NCI-H1694 (cell line): ENCODE measurements at regions not wholly inside any gene's neighbourhood (a gene's known extent, or its start where the extent isn't known, plus 50 kb on each side); places are given as distances from the start of the nearest gene placed in this dataset.
"Not testable (repeated sequence)": the region's sequence is repeated elsewhere in the genome, so short reads cannot be mapped to it uniquely, and the experiment has no call there.

Experiments used
- DNase-seq: peaks from one replicate; lab custom pipeline; 2025; lab: John Stamatoyannopoulos, UW

- no peak for DNase-seq
Measured at GRCh38 chr6:93183531-93183972, 235.8 kb downstream of the EPHA7 start.

GRCh38 chr6:93182938-93183479, 236.3 kb downstream of the EPHA7 start:
- no peak for DNase-seq

- DNase-seq, result no peak
Measured at GRCh38 chr6:93177918-93178317, 241.4 kb downstream of the EPHA7 start.

GRCh38 chr6:93177438-93177837, 241.9 kb downstream of the EPHA7 start:
- no peak for DNase-seq

- no peak for DNase-seq
Measured at GRCh38 chr6:93176070-93176469, 243.3 kb downstream of the EPHA7 start.

GRCh38 chr6:93173573-93173972, 245.8 kb downstream of the EPHA7 start:
- DNase-seq, result not testable (repeated sequence)

- no peak for DNase-seq
Measured at GRCh38 chr6:93165850-93166430, 253.4 kb downstream of the EPHA7 start.

GRCh38 chr6:93164781-93165180, 254.6 kb downstream of the EPHA7 start:
- no peak for DNase-seq

- no peak for DNase-seq
Measured at GRCh38 chr6:93163146-93163545, 256.2 kb downstream of the EPHA7 start.

- no peak for DNase-seq
Measured at GRCh38 chr6:93139408-93140081, 279.8 kb downstream of the EPHA7 start.

- no peak for DNase-seq
Measured at GRCh38 chr6:93136111-93136510, 283.2 kb downstream of the EPHA7 start.

GRCh38 chr6:93124006-93124632, 295.2 kb downstream of the EPHA7 start:
- DNase-seq, result no peak

- DNase-seq, result no peak
Measured at GRCh38 chr6:93123585-93123984, 295.8 kb downstream of the EPHA7 start.

- DNase-seq, result no peak
Measured at GRCh38 chr6:93120154-93120742, 299.1 kb downstream of the EPHA7 start.

GRCh38 chr6:93105907-93106306, 313.5 kb downstream of the EPHA7 start:
- no peak for DNase-seq

GRCh38 chr6:93105017-93105416, 314.3 kb downstream of the EPHA7 start:
- DNase-seq, result no peak

- DNase-seq, result no peak
Measured at GRCh38 chr6:93104195-93104817, 315.1 kb downstream of the EPHA7 start.

- no peak for DNase-seq
Measured at GRCh38 chr6:93088621-93089501, 330.5 kb downstream of the EPHA7 start.

GRCh38 chr6:93087606-93088005, 331.8 kb downstream of the EPHA7 start:
- no peak for DNase-seq

- no peak for DNase-seq
Measured at GRCh38 chr6:93086351-93086750, 333.0 kb downstream of the EPHA7 start.
